PC-3 (cell line): ENCODE measurements at regions not wholly inside any gene's neighbourhood (a gene's known extent, or its start where the extent isn't known, plus 50 kb on each side); places are given as distances from the start of the nearest gene placed in this dataset.

Source experiments
- ATAC-seq: fragments of 200-7000 bp; cut with Tn5 transposase; 2 replicates; pipeline ENCODE4 v1.9.1; 2020; ENCODE audit warnings: mild to moderate bottlenecking, moderate library complexity
- BruUV-seq: library from RNA; stranded (reverse); fragments of 400-500 nt; replicated peaks from 2 replicates; lab custom pipeline; 2021; lab: Mats Ljungman, UMichigan
- CTCF ChIA-PET: fragments of 300-600 bp; sonication (Branson Sonifier 250); formaldehyde crosslinking; loops from one replicate; lab custom pipeline; 2022; ENCODE audit warnings: antibody characterized with exemption; lab: Charles Lee
- POLR2A ChIA-PET: fragments of 300-600 bp; sonication (Branson Sonifier 250); formaldehyde crosslinking; loops from one replicate; lab custom pipeline; 2022; ENCODE audit warnings: antibody characterized with exemption; ENCODE audit not compliant: unreplicated experiment; lab: Charles Lee
- DNase-seq: peaks from one replicate; pipeline ENCODE4 v3.0.0-alpha.2; 2015
- H2AFZ ChIP-seq: fragments of 300-600 bp; sonication (generic); 2 replicates; pipeline ENCODE4 v1.6.0; 2016; ENCODE audit warnings: antibody characterized with exemption, low read length
- H3F3A ChIP-seq: fragments of 300-600 bp; sonication (generic); one replicate; pipeline ENCODE4 v1.6.0; 2017; ENCODE audit warnings: antibody characterized with exemption, low read length, control low read depth, mild to moderate bottlenecking; ENCODE audit not compliant: unreplicated experiment
- H3K27ac ChIP-seq: fragments of 300-600 bp; sonication (generic); 2 replicates; pipeline ENCODE4 v1.5.1; 2016; ENCODE audit warnings: mild to moderate bottlenecking, low read length
- H3K27me3 ChIP-seq: fragments of 300-600 bp; sonication (generic); 2 replicates; pipeline ENCODE4 v1.6.1; 2016; ENCODE audit warnings: low read length, mixed read lengths
- H3K36me3 ChIP-seq: fragments of 300-600 bp; sonication (generic); 2 replicates; pipeline ENCODE4 v1.6.1; 2016; ENCODE audit warnings: low read depth, mixed run types, low read length, mixed read lengths
- H3K4me1 ChIP-seq: fragments of 300-600 bp; sonication (generic); 2 replicates; pipeline ENCODE4 v1.5.1; 2016; ENCODE audit warnings: low read length; ENCODE audit not compliant: insufficient read depth
- H3K4me2 ChIP-seq: fragments of 300-600 bp; sonication (generic); 2 replicates; pipeline ENCODE4 v1.6.0; 2016; ENCODE audit warnings: low read length
- H3K4me3 ChIP-seq: fragments of 300-600 bp; sonication (generic); 2 replicates; pipeline ENCODE4 v1.5.1; 2016; ENCODE audit warnings: mild to moderate bottlenecking, low read length, mixed read lengths
- H3K79me2 ChIP-seq: fragments of 300-600 bp; sonication (generic); 2 replicates; pipeline ENCODE4 v1.6.1; 2017; ENCODE audit warnings: low read length, mixed read lengths
- H3K9ac ChIP-seq: fragments of 300-600 bp; sonication (generic); 2 replicates; pipeline ENCODE4 v1.6.0; 2016; ENCODE audit warnings: mild to moderate bottlenecking, low read length
- H3K9me2 ChIP-seq: fragments of 300-600 bp; sonication (generic); replicated peaks from 2 replicates; pipeline ENCODE4 v1.6.1; 2016; ENCODE audit warnings: mixed run types, low read length, mixed read lengths
- H3K9me3 ChIP-seq: fragments of 300-600 bp; sonication (generic); 2 replicates; pipeline ENCODE4 v1.6.1; 2016; ENCODE audit warnings: low read length, mixed read lengths
- H4K20me1 ChIP-seq: fragments of 300-600 bp; sonication (generic); 2 replicates; pipeline ENCODE4 v1.6.1; 2016; ENCODE audit warnings: low read length, mixed read lengths
- EZH2 ChIP-seq: fragments of 300-600 bp; sonication (generic); IDR thresholded peaks from one replicate; pipeline ENCODE4 v1.6.1; 2017; ENCODE audit warnings: antibody characterized with exemption, mild to moderate bottlenecking, low read length; ENCODE audit not compliant: unreplicated experiment
- EZH2phosphoT487 ChIP-seq: fragments of 300-600 bp; sonication (generic); IDR thresholded peaks from 2 replicates; pipeline ENCODE4 v1.6.1; 2018; ENCODE audit warnings: mild to moderate bottlenecking, antibody characterized with exemption, low read length, borderline replicate concordance
- intact Hi-C: fragments of 100-400 bp; cut with micrococcal nuclease; formaldehyde crosslinking; loops from 2 replicates; pipeline ENCODE4 v1.9.0; 2023
- TF ChIP-seq, protein P1 (sequence below): fragments of 300-600 bp; sonication (generic); conservative IDR thresholded peaks from 2 replicates; pipeline ENCODE4 v1.5.1; 2017; ENCODE audit warnings: antibody characterized with exemption, low read depth, mild to moderate bottlenecking, low read length

DNA sequence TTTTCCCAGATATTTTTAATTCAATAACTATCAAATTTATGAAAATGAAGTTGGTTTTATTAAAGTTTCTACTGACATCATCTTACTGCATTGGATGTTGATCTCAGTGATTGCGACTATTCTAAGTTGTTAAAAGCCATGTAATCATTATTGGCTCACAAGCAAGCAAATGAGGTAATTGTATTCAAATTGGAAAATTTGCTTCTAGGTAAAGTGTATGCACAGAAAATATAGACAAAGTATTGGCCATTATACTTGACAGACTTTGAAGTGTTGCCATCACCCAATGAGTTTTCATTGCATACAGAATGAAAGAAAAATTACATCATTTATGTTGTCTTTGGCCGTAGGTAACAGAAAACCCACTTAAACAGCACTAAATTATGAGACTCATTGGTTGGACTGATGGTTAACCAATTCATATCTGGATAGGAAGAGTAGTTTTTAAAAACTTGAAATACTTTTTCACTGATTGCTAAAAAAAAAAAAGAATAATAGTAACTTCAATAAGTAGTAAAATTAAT lies 299.2 kb downstream of the USP25 start:
- H2AFZ ChIP-seq, result no peak overlapping the region
- no peak overlapping the region for H3K9ac ChIP-seq
- ChIA-PET CTCF (no interaction called here), POLR2A (no interaction called here)
- no peak overlapping the region for H3K27ac ChIP-seq
- intact Hi-C loops, result no loop called here
- no peak overlapping the region for H3K4me3 ChIP-seq
- no peaks in the 10 kb centered on the region for H3K79me2 ChIP-seq
- no peaks in the 10 kb centered on the region for H3F3A ChIP-seq
- ATAC-seq, result no peak
- H3K27me3 ChIP-seq, result no peaks in the 10 kb centered on the region
- DNase-seq, result no peak
- H3K4me1 ChIP-seq, result no peaks in the 10 kb centered on the region
- H3K9me3 ChIP-seq, result no peaks in the 10 kb centered on the region
- no peaks in the 10 kb centered on the region for H3K9me2 ChIP-seq
- H3K36me3 ChIP-seq, result no peaks in the 10 kb centered on the region
- BruUV-seq, result no TSS peak
- H3K4me2 ChIP-seq, result no peak overlapping the region
- TF ChIP-seq EZH2phosphoT487 (no peak), EZH2 (no peak)
- TF ChIP-seq, protein P1, sequence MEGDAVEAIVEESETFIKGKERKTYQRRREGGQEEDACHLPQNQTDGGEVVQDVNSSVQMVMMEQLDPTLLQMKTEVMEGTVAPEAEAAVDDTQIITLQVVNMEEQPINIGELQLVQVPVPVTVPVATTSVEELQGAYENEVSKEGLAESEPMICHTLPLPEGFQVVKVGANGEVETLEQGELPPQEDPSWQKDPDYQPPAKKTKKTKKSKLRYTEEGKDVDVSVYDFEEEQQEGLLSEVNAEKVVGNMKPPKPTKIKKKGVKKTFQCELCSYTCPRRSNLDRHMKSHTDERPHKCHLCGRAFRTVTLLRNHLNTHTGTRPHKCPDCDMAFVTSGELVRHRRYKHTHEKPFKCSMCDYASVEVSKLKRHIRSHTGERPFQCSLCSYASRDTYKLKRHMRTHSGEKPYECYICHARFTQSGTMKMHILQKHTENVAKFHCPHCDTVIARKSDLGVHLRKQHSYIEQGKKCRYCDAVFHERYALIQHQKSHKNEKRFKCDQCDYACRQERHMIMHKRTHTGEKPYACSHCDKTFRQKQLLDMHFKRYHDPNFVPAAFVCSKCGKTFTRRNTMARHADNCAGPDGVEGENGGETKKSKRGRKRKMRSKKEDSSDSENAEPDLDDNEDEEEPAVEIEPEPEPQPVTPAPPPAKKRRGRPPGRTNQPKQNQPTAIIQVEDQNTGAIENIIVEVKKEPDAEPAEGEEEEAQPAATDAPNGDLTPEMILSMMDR, result no peak
- no peaks in the 10 kb centered on the region for H4K20me1 ChIP-seq

DNA sequence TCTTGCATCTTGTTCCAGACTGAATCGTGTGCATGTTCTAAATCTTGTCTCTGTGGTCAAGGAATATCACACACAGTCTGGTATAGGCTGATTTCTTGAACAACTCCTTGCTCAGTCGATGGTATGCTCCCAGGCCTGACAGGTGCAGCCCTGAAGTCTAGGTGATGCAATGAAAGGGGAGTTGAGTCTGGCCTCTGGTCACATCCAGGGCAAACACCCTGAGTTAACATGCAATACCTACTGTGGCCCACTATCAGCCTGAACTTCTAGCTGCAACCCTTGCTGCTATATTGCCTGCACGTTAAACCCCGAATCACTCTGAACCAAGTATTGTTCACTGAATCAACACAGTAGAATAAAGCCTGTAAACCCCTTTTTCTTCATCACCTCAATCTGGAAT lies 303.4 kb downstream of the USP25 start:
- H3F3A ChIP-seq, result no peaks in the 10 kb centered on the region
- ATAC-seq, result no peak
- POLR2A ChIA-PET, result no interaction called here

More for the DNA sequence above, 303.4 kb downstream of the USP25 start:
- H3K9me3 ChIP-seq, result no peaks in the 10 kb centered on the region
- no peak for DNase-seq
- H4K20me1 ChIP-seq, result no peaks in the 10 kb centered on the region
- no peaks in the 10 kb centered on the region for H3K27me3 ChIP-seq
- TF ChIP-seq, protein P1, result no peak
- TF ChIP-seq EZH2 (no peak), EZH2phosphoT487 (no peak)
- no peaks in the 10 kb centered on the region for H3K4me1 ChIP-seq
- H3K9ac ChIP-seq, result no peak overlapping the region
- H3K4me2 ChIP-seq, result no peak overlapping the region
- H3K27ac ChIP-seq, result no peak overlapping the region
- H3K4me3 ChIP-seq, result no peak overlapping the region
- intact Hi-C loops, result no loop called here
- no peaks in the 10 kb centered on the region for H3K9me2 ChIP-seq
- H2AFZ ChIP-seq, result no peak overlapping the region
- BruUV-seq, result no TSS peak
- H3K36me3 ChIP-seq, result no peaks in the 10 kb centered on the region
- H3K79me2 ChIP-seq, result no peaks in the 10 kb centered on the region
- CTCF ChIA-PET, result no interaction called here
